ENCODE measurements at regions not wholly inside any gene's neighbourhood (a gene's known extent, or its start where the extent isn't known, plus 50 kb on each side); places are given as distances from the start of the nearest gene placed in this dataset.

DNA sequence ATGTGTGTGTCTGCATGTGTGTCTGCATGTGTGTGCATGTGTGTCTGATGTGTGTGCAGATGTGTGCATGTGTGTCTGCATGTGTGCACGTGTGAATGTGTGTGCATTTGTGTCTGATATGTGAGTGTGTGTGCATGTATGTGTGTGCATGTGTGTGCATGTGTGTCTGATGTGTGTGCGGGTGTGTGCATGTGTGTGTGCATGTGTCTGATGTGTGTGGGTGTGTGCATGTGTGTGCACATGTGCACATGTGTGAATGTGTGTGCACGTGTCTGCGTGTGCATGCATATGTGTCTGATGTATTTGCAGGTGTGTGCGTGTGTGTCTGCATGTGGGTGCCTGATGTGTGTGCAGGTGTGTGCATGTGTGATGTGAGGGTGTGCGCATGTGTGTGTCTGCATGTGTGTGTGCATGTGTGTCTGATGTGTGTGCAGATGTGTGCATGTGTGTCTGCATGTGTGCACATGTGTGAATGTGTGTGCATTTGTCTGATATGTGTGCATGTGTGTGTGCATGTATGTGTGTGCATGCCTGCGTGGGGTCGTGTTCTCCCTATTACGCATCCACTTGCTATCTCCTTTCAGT is 470.1 kb upstream of the HS6ST1 start:
- DNase-seq (ENCODE audit: low read depth), result no peak

DNA sequence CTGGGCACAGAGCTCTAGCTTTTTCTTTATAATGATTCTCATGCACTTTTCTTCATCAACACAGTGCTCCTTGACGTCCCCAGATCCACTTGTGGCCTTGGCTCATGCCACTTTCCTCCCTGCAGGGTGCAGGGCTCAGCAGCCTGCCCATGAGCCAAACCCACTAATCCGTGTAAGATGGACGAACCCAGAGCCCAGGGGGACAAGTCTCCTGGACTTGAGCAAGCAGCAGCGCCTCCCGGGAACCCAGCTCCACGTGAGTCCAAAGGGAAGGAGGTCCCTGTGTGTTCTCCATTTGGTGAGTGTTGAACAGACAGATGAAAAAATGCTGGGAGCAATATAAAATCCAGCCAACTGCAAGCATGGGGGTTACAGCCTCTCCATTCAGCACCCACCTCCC is 470.6 kb upstream of the HS6ST1 start:
- no peak for DNase-seq (ENCODE audit: low read depth)

DNA sequence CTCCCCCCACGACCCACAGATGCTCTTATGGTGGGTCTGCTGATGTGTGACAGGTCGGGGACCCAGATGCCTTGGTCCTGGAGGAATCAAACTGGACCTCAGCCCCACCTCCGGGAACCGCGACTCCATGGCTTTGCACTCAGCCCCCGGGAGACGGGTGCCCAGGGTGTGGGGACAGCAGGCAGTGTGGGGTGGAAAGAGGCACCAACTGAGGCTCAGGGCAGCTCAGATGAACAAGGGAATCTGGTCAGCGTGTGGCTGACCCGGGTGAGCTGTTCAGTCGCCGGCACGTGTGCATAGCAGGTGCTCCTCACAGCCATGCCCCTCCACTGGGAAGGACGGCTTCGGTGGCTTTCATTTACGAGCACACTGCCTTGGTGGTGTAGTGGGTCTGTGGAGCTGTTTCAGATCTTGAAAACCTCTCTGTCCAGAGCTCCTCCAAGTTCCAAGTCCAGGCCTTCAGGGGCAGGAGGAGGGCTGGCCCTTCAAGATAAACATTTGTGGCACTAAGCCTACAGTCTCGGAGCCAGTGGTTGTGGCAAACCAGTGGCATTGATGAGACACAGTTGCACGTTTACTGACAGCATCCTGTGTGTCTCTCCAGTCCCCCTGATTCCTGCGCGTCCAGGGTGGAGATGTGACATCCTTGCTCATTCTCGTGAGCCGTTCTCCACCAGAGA is 471.2 kb upstream of the HS6ST1 start:
- DNase-seq (ENCODE audit: low read depth), result no peak

DNA sequence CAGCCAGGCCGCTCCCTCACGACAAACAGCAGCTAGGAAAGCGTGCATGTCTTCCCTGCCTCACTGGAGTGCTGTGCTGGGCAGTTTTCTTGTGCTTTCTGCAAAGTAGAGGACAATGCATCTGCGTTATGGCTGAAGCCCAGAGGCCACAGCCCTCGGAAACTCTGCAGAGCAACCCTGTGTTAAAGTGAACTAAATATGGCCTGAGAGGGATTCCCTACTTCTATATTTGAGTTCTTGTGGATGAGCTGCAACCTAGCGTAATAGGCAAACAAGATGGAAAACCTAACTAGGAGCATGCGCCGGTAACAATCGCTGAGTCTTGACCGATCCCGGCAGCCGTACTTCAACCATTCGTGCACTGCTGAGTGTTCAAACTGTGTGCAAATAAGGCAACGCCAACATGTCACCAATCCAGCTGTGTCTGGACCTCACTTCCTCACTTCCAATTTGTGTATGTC is 471.9 kb upstream of the HS6ST1 start:
- no peak for DNase-seq (ENCODE audit: low read depth)

DNA sequence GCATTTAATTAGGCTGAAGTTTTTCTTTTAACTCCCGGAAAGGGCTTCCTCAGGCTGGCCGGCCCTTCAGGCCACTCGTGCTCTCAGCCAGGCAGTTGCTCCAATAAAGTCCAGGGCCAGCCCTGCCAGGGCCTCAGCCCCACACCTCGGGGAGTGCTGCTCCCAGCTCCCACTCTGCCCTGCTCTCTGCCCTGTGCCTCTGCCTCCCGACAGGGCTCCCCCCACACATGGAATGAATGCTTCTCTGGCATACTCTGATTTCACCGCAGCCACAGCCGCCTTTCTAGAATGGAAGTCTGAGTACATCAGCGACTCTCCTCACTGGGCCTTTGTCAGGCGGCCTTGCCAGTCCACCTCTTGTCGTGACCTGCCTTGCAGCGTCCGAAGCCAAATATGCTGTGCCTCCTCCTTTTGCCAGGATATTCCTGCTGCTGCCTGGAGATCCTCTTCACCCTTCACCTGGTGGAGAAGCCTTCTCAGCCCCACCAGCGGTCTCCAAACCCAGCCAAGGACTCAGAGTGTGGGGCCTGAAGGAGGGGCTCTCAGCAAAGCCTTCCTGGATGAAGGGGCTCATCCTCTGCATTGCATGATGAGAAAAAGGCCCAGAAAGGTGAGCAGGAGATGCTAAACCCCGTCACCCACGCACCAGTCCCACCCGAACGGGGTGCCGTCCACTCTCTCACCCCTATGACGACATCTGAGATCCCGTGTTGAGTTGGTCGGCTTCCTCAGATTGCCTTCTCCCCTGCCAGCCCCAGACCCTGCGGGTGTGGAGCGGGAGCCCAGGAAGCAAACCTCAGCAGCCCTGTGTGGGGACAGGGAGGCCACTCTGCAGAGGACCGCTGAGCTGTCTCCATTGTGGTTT is 472.7 kb upstream of the HS6ST1 start:
- DNase-seq (ENCODE audit: low read depth), result no peak

DNA sequence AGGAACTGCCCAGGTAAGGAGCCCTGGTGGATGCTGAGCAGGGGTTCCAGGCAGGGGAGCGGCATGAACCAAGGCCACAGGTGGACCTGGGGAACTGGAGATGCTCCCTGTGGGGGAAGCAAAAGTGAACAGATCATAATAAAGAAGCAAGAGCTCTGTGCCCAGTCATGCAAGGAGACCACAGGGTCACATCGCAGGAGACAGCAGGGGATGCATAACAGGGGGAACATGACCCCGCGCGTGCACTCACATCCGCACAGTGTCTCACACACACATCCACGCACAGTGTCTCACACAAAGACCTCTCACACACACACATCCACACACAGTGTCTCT is 473.3 kb upstream of the HS6ST1 start:
- DNase-seq (ENCODE audit: low read depth), result no peak

DNA sequence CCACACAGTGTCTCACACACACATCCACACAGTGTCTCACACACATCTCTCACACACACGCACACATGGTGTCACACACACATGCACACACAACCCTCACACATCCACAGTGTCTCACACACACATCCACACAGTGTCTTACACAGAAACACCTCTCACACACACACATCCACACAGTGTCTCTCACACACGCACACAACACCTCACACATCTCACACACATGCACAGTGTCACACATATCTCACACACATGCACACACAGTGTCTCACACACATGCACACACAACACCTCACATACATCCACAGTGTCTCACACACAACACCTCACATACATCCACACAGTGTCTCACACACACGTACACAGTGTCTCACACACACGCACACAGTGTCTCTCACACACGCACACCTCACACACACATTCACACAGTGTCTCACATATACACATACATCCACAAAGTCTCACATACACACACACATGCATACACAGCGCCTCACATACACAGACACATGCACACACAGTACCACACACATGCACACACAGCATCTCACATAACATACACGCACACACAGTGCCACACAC is 473.9 kb upstream of the HS6ST1 start:
- DNase-seq (ENCODE audit: low read depth), result no peak

DNA sequence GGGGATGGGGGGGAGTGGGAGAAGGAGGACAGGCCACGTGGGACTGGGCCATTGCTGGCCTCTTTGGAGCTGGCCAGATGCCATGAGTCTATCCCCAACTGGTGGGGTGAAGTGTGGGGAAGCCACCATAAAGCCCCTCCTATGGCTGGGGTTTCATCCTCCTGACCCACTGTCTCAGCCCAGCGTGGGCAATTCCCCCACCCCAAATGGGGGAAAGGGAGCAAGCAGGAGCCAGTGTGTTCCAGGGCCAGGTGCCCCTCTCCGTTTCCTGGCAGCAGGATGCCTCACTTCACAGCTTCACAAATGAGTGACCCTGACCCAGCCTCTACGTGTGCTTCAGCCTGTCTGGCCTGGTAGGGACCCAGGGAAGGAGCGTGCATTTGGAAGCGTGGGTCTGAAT is 474.7 kb upstream of the HS6ST1 start:
- no peak for DNase-seq (ENCODE audit: low read depth)

DNA sequence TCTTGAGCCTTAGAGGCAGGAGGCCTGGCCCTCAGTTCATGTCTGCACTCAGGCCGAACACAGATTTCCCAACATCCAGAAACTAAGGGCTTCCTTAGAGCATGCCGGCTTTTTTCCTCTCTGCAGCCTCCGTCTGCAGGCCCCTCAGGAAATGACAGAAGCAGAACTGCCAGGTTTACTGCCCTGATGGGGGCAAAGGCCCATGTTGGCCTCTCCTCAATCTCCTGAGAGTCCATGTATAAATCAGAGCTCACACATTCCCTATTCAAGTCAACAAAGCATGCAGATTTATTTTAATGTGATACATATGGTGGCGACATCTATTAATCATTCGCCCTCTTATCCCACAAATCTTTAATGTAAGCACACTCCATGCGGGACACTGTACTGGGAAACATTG is 475.6 kb upstream of the HS6ST1 start:
- no peak for DNase-seq (ENCODE audit: low read depth)

DNA sequence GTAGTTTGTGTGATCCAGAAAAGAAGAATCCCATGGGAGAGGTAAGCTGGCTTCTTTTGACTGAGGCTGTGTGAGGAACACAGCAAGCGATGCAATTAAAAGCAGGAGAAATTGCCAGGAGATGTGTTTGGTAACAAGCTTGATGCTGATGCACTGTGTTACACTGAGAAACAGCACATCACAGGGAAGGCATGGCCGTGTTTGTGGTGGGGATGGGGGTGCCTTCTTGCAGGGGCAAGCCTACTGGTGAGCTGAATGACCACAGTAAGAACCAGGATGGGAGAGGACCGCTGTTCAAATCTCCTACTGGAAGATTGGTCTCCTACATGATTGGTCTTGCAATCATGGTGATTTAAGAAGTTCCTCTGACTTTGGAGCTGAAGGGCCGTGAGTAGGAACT is 477.7 kb upstream of the HS6ST1 start:
- DNase-seq (ENCODE audit: low read depth), result no peak

DNA sequence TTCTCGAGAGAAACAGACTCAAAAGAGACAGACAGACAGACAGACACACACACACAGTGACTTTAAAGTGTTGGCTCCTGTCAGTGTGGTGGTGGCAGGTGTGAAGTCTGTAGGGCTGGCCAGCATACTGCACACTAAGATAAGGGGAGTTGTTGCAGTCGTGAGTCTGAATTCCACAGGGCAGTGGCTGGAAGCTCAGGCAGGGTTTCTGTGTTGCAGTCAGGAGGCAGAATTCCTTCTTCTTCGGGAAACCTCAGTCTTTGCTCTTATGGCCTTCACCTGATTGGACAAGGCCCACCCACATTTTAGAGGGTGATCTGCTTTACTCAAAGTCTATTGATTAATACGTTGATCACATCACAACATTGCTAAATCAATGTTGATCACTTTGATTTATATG is 478.4 kb upstream of the HS6ST1 start:
- DNase-seq (ENCODE audit: low read depth), result no peak

DNA sequence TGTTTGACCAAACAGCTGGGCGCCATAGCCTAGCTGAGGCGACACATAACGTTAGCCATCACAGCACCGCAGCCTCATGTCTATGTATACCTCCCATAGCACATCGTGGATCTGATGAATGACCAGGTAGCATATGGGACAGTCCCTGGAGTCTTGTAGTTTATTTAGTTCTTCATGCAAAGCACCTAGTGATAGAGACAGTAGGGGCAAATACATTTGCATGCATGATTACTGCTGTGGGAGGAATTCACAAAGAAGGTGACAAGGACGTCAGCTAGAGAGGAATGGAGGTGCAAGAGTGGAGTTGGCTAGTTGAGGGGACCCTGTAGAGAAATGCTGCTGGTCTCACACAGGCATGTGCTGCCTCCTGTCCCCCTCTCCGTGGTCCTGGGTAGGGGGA is 478.9 kb upstream of the HS6ST1 start:
- no peak for DNase-seq (ENCODE audit: low read depth)

DNA sequence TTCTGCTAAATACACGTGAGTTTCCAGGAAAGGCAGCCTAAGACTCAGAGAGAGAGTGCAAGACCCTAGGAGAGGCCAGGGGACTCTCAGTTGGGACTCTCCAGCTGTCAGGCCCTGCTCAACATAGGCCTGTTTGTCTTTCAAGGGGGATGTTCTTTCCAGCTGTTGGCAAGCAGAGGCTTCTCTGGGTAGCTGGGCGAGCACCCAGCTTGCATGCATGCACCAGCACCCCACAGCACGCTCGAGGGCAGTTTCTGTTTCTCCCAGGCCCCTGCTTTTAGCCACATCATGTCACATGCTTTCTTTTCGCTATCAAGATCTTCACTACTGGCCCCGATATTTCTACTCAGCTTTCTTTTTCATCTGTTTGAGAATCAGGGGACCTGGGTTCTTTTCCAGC is 479.3 kb upstream of the HS6ST1 start:
- no peak for DNase-seq (ENCODE audit: low read depth)

DNA sequence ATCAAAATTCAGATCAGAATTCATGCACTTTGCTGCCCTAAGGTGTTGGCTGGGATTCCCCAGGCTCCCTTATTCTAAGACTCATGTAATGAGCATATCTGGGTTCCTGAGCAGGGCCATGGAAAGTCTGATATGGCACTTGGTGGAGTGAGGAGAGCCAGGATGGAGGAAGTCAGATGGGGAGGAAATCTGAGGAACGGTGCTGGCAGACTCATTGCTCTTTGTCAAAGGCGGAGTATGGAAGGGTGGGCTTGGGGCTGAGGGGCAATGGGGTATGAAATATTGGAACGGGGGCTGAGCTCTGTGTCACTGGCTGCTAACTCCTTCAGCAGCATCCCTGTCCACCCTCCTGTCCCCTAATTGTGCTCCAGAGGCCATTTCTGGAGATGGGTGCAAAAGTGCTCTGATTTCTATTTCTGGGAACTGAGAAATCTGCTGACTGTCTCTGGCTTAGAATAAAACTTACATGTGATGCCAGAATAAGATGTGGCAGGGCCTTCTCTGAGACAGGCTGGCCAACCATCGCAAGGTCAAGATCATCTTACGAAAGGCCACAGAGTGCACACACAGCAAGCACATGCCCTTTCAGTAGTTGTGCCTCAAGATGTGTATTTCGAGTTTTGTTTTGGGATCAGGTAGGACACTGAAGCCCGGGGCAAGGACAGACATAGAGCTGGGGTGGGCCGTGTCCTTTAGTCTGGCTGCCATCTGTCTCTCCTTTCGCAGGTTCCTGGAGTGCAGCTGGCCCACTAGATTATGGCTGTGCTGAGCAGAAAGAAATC is 480.0 kb upstream of the HS6ST1 start:
- DNase-seq (ENCODE audit: low read depth), result no peak

DNA sequence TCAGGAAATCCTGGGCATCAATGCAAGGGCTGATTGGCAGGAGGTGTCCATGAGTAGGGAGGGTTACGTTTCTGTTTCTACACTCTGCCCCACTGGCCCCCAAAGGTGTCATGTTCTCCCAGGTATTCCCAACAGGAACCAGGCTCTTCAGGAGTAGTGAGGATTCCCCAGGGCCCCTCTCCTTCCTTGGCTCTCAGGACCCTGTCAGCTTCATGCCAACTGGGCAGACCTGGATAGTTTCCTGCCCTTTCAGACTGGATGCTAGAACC is 480.6 kb upstream of the HS6ST1 start:
- DNase-seq (ENCODE audit: low read depth), result no peak

DNA sequence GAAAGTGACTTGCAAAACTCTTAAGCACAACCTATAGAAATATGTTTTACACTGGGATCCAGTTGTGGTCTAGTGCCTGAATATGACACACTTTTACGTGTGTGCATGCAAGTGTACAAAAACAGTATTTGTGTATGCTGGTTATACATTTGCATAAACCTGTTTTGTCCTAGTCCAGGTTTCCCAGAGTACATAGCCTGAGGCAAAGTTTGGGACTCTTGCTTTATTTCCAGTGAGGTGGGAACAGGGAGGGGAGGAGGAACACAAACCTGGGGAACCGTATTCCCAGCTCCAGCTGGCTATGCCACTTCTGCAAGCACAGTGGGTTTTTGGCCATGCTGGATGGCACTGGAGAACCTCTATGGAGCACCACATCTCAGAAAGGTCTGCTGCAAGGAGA is 481.1 kb upstream of the HS6ST1 start:
- no peak for DNase-seq (ENCODE audit: low read depth)

DNA sequence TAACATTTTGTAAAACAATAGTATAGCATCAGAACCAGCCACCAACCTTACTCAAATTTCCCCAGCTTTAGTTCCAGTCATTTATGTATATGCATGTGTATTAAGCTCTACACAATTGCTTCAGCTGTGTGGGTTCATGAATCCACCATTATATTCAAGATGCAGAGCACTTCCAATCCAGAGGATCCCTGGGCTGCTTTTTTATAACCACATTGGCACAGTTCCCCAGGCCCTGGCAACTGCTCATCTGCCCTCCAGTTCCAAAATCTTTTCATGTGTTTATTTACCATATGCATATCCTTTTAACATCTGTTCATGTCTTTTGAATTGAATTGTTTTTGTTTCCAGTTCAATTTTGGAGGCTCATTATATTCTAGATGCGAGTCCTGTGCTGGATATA is 482.9 kb upstream of the HS6ST1 start:
- no peak for DNase-seq (ENCODE audit: low read depth)

DNA sequence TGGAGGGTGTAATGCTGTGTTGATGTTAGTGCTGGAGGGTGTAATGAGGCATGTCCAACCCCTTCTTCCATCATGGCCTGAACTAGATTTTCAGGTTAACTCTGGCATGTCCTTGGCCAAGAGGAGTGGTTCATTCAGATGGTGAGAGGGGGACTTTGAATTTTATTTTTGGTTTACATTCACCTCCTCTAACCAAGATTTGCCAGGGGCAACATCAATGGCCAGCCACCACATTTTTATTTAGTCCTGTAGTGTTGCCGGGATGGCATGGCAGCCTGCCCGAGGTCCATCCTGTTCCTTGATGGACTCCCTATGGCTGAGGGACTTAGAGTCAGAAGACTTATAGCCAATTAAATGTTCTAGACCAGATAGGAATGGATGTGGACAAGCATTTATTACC is 484.6 kb upstream of the HS6ST1 start:
- DNase-seq (ENCODE audit: low read depth), result no peak

DNA sequence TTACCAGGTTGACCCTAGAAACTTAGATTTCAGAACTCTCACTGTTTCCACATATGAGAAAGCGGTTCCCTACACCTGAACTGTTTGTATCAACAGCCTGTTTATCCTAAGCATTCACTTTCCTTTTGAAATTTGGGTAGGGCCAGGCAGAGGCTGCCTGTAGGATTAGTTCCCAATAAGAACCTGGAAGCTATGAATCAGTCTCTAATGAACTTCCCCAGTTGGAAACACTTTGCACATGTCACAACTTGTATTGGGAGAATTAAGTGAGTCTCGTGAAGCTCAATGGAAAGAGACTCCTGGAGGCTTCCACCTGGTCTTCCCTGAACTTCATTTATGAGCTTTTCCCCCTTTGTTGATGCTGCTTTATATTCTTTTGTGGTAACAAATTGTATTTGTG is 486.6 kb upstream of the HS6ST1 start:
- DNase-seq (ENCODE audit: low read depth), result no peak

DNA sequence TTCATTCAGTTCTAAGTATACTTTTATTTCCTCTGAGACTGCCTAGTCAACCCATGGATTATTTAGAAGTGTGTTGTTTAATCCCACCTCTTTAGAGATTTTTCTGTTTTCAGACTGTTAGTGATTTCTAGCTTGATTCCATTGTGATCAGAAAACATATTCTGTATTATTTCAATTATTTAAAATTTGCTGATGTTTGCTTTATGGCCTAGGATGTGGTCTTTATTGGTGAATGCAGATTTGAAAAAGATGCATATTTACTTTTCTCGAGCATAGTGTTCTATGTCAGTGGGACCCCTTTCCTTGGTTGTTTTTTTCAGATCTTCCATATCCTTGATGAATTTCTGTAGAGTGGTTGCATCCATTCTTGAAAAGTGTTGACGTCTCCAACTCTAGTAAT is 487.2 kb upstream of the HS6ST1 start:
- DNase-seq (ENCODE audit: low read depth), result no peak

DNA sequence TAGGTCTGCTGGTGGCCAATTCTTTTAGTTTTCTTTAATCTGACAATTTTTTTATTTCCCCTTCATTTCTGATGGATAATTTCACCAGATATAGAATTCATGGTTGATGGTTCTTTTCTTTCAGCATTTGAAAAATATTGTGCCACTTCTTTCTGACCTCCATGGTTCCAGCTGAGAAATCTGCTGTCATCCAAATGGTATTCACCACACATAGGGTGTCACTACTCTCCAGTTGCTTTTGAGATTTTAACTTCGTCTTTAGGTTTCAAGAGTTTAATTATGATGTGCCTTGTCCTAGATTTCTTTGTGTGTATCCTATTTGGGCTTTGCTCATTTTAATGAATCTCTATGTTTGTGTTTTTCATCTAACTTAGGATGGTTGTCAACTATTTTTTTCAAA is 488.6 kb upstream of the HS6ST1 start:
- no peak for DNase-seq (ENCODE audit: low read depth)

DNA sequence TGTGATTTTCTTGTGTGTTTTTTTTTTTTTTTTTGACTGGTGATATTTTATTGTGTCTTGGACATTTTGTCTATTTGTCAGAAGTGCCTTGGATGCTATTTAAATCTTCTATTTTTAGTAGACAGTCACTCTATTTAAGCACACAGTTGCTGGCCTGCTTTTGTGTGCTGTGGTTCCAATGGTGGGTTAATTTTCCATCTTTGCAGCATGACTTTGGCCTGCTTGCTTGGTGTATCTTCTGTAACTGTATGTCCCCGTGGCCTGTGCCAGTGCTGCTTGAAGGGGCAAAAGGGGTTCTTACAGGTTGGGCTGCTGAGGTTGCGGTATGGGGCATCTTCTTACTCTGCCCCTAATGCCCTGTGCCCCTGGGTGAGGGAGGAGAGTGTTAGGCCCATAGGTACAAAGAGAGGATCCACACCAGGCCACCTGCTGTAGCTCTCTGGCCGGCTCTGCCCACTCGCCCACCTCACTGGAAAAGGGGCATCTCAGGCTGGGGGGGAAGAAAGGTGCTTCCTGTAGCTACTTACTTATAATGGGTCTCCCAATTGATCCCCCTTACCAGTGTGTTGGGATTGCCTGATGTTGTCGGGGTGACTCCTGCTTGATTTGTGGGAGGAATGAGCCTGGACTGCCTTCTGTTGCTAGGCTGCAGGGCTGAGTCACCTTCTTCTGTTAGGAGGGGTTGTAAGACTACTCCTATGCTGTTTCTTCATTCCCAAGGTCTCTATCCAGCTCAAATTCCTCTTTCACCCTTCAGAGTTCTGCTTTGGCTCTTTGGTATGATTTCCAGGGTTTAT is 490.0 kb upstream of the HS6ST1 start:
- DNase-seq (ENCODE audit: low read depth), result no peak
